Muscle layer of colon (tissue), 2 donors: ENCODE measurements at regions not wholly inside any gene's neighbourhood (a gene's known extent, or its start where the extent isn't known, plus 50 kb on each side); places are given as distances from the start of the nearest gene placed in this dataset.
"Not testable (repeated sequence)": the region's sequence is repeated elsewhere in the genome, so short reads cannot be mapped to it uniquely, and the experiment has no call there.

ENCODE experiments used
- H3K27ac ChIP-seq: one replicate; pipeline ENCODE4 v1.7.0; 2013; ENCODE audit warnings: low read depth, mild to moderate bottlenecking, low read length, moderate library complexity
- H3K27me3 ChIP-seq, 2 donors: one replicate each; pipeline ENCODE4 v1.7.0; 2013; ENCODE audit warnings: low read length in 2 of 2, mild to moderate bottlenecking in 2 of 2; ENCODE audit not compliant: insufficient read depth in 2 of 2, control insufficient read depth in 1 of 2
- H3K36me3 ChIP-seq: one replicate; pipeline ENCODE4 v1.7.0; 2013; ENCODE audit warnings: mild to moderate bottlenecking, low read length; ENCODE audit not compliant: insufficient read depth
- H3K4me1 ChIP-seq: one replicate; pipeline ENCODE4 v1.7.0; 2013; ENCODE audit warnings: mild to moderate bottlenecking, low read length; ENCODE audit not compliant: insufficient read depth
- H3K4me3 ChIP-seq, 2 donors: one replicate each; pipeline ENCODE4 v1.7.0; 2013; ENCODE audit warnings: low read length in 2 of 2, low read depth in 1 of 2, mild to moderate bottlenecking in 1 of 2, moderate library complexity in 1 of 2
- H3K9ac ChIP-seq: one replicate; pipeline ENCODE4 v1.7.0; 2013; ENCODE audit warnings: low read length
- H3K9me3 ChIP-seq: one replicate; pipeline ENCODE4 v1.7.0; 2013; ENCODE audit warnings: mild to moderate bottlenecking, low read length
- donor health status: abdominal sarcoma.
- donor health status: Adenocarcinoma of cecum.

DNA sequence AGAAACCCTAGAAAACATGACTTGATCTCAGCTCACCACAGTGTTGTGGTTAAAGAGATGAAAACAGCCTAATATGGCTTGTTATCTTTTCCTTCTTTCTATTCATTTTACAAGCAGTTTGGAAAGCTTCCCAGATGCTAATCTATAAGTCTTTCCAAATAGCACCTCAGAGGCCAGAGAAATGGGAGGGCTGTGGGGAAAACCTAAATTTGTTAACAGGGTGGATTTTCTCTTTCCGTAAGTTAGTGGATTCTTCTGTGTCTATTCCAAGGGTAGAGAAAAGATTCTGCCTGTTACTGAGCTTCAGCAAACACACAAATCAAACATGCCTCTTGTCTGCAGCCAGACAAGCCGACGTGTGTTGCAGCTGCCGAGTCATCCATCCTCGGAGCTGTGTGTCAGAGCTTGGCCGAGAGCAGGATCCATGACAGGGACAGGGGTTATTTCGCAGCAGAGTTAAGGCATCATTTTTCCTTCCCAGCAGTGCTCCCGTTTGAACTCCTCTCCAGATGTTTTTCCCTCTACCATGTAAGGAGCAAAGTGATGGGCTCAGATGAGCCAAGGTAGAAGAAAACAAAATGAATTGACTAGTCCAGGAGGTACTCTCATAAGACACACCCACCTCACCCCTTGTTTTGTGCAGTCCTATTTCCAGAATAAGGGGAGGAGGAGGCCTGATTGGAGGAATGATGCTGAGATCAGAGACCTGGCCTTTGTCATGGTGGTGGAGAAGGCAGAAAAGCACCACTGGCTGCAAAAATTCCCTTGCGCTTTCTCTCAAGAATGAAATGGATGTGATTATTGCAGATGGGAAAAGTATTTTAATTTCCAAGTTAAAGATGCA is 560.0 kb downstream of the C6orf118 start:
- Histone ChIP-seq H3K27me3 (no peaks in the 10 kb centered on the region), H3K9ac (no peak overlapping the region), H3K36me3 (no peaks in the 10 kb centered on the region), H3K9me3 (no peaks in the 10 kb centered on the region), H3K27ac (no peak overlapping the region), H3K4me1 (no peaks in the 10 kb centered on the region), H3K4me3 (no peak overlapping the region)

- H3K4me1 ChIP-seq: no peaks in the 10 kb centered on the region
- no peaks in the 10 kb centered on the region for H3K36me3 ChIP-seq
- no peaks in the 10 kb centered on the region for H3K9me3 ChIP-seq
- no peaks in the 10 kb centered on the region for H3K27me3 ChIP-seq
- no peak overlapping the region for H3K4me3 ChIP-seq
- no peak overlapping the region for H3K27ac ChIP-seq
- H3K9ac ChIP-seq: no peak overlapping the region
Measured at GRCh38 chr6:164744301-164744700, 565.1 kb downstream of the C6orf118 start.

DNA sequence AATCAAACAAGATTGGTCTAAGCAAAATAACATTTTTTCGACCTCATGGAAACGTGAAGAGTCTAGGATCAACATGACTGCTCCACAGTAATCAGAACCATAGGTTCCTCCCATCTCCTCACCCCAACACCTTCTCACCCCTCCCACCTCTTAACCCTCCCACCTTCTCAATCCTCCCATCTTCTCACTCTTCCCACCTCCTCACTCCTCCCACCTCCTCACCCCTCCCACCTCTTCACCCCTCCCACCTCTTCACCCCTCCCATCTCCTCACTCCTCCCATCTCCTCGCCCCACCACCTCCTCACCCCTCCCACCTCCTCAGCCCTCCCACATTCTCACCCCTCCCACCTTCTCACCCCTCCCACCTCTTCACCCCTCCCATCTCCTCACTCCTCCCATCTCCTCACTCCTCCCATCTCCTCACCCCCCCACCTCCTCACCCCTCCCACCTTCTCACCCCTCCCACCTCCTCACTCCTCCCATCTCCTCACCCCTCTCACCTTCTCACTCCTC is 567.4 kb downstream of the C6orf118 start:
- no peaks in the 10 kb centered on the region for H3K4me1 ChIP-seq
- H3K4me3 ChIP-seq: no peak overlapping the region
- H3K9ac ChIP-seq: no peak overlapping the region
- no peak overlapping the region for H3K27ac ChIP-seq
- H3K27me3 ChIP-seq: no peaks in the 10 kb centered on the region
- no peaks in the 10 kb centered on the region for H3K9me3 ChIP-seq
- H3K36me3 ChIP-seq: no peaks in the 10 kb centered on the region

GRCh38 chr6:164736090-164736489 is 573.3 kb downstream of the C6orf118 start:
- H3K9ac ChIP-seq, H3K4me3 ChIP-seq, H3K27ac ChIP-seq, H3K36me3 ChIP-seq, H3K4me1 ChIP-seq, H3K9me3 ChIP-seq, H3K27me3 ChIP-seq: not testable (repeated sequence)

DNA sequence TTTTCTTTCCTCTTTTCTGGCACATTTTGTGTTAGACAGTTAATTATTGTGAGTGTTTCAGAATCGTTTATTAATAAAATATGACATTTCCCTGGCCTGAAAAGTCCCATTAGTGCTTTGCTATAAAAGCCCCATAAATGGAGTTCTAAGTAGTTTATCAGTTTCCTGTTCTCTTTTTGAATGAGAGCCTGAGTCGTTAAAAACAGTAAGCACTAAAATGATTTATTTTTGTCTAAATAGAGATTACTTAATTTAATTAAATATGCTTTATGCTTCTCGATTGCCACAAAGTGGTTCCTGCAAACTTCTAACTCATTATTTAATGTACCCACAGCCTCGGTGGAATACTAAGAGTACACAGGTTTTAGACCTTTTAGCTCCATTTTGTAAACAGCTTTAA is 577.9 kb downstream of the C6orf118 start:
- Histone ChIP-seq H3K4me3 (no peak overlapping the region), H3K9ac (no peak overlapping the region), H3K27ac (no peak overlapping the region), H3K4me1 (no peaks in the 10 kb centered on the region), H3K9me3 (no peaks in the 10 kb centered on the region), H3K27me3 (no peaks in the 10 kb centered on the region), H3K36me3 (no peaks in the 10 kb centered on the region)

GRCh38 chr6:164721460-164721859 is 587.9 kb downstream of the C6orf118 start:
- Histone ChIP-seq H3K9me3 (no peaks in the 10 kb centered on the region), H3K9ac (no peak overlapping the region), H3K4me3 (no peak overlapping the region), H3K27ac (no peak overlapping the region), H3K36me3 (no peaks in the 10 kb centered on the region), H3K4me1 (no peaks in the 10 kb centered on the region), H3K27me3 (no peaks in the 10 kb centered on the region)

- Histone ChIP-seq H3K27me3 (no peaks in the 10 kb centered on the region), H3K9ac (no peak overlapping the region), H3K4me1 (no peaks in the 10 kb centered on the region), H3K36me3 (no peaks in the 10 kb centered on the region), H3K4me3 (no peak overlapping the region), H3K27ac (no peak overlapping the region), H3K9me3 (no peaks in the 10 kb centered on the region)
Measured at GRCh38 chr6:164700497-164700896, 608.9 kb downstream of the C6orf118 start.

GRCh38 chr6:164695896-164696295 is 613.5 kb downstream of the C6orf118 start:
- no peak overlapping the region for H3K4me3 ChIP-seq
- H3K36me3 ChIP-seq: no peaks in the 10 kb centered on the region
- H3K9ac ChIP-seq: no peak overlapping the region
- no peaks in the 10 kb centered on the region for H3K4me1 ChIP-seq
- H3K27me3 ChIP-seq: no peaks in the 10 kb centered on the region
- no peaks in the 10 kb centered on the region for H3K9me3 ChIP-seq
- no peak overlapping the region for H3K27ac ChIP-seq

DNA sequence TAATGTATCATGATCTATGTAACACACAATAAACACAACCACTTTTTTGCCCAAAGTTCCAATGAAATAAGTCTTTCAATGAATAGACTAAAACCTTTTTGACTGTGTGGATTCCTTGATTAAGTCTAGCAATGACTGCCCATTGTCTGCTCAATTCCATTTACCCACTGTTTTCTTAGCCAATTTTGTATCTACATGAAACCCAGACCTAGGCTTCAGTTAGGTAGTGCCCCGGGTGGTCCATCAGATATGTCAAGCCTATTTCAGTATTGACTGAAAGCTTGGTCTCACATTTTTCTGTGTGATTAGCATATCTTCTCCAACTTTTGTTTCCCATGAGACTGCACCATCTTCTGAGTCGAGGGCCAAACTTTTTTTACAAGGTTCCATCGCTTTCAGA is 615.0 kb downstream of the C6orf118 start:
- no peak overlapping the region for H3K9ac ChIP-seq
- H3K9me3 ChIP-seq: no peaks in the 10 kb centered on the region
- H3K36me3 ChIP-seq: no peaks in the 10 kb centered on the region
- H3K27ac ChIP-seq: no peak overlapping the region
- no peaks in the 10 kb centered on the region for H3K27me3 ChIP-seq
- H3K4me3 ChIP-seq: no peak overlapping the region
- H3K4me1 ChIP-seq: no peaks in the 10 kb centered on the region

GRCh38 chr6:164693944-164694343 is 615.5 kb downstream of the C6orf118 start:
- Histone ChIP-seq H3K27me3 (no peaks in the 10 kb centered on the region), H3K9ac (no peak overlapping the region), H3K27ac (no peak overlapping the region), H3K4me3 (no peak overlapping the region), H3K36me3 (no peaks in the 10 kb centered on the region), H3K4me1 (no peaks in the 10 kb centered on the region), H3K9me3 (no peaks in the 10 kb centered on the region)

- H3K36me3 ChIP-seq: no peaks in the 10 kb centered on the region
- no peak overlapping the region for H3K9ac ChIP-seq
- no peak overlapping the region for H3K4me3 ChIP-seq
- H3K27ac ChIP-seq: no peak overlapping the region
- H3K4me1 ChIP-seq: no peaks in the 10 kb centered on the region
- no peaks in the 10 kb centered on the region for H3K9me3 ChIP-seq
- H3K27me3 ChIP-seq: no peaks in the 10 kb centered on the region
Measured at GRCh38 chr6:164692772-164693510, 616.5 kb downstream of the C6orf118 start.
